ENCODE measurements at regions not wholly inside any gene's neighbourhood (a gene's known extent, or its start where the extent isn't known, plus 50 kb on each side); places are given as distances from the start of the nearest gene placed in this dataset.

- no TSS peak for BruUV-seq (replicated peaks)
- H4K5ac ChIP-seq (ENCODE audit: low read depth, low read length) = no peak overlapping the region
- no peaks in the 10 kb centered on the region for H3K27me3 ChIP-seq (ENCODE audit: control insufficient read depth, insufficient read depth, low read length)
- H4K20me1 ChIP-seq (ENCODE audit: insufficient read depth, low read length) = no peaks in the 10 kb centered on the region
- DNase-seq (no peak), ATAC-seq (ENCODE audit: low read depth) (no peak)
- dilution Hi-C loops (cut with HindIII; ENCODE audit: low sequenced_read_pairs, unreplicated experiment) (no loop called here), intact Hi-C loops (cut with micrococcal nuclease) (no loop called here), in situ Hi-C loops (cut with MboI; ENCODE audit: low sequenced_read_pairs) (no loop called here)
- H3K56ac ChIP-seq (ENCODE audit: extremely low read depth, insufficient read depth, low read length) = no peak overlapping the region
- no peak overlapping the region for H3K9ac ChIP-seq (ENCODE audit: low read depth, low read length)
- no peaks in the 10 kb centered on the region for H3K9me1 ChIP-seq (ENCODE audit: insufficient read depth, low read length)
- no peak overlapping the region for H3K4me3 ChIP-seq (ENCODE audit: insufficient read depth, low read depth, low read length)
- no peaks in the 10 kb centered on the region for H3K36me3 ChIP-seq (ENCODE audit: control insufficient read depth, insufficient read depth, low read length)
- H3K23ac ChIP-seq (ENCODE audit: low read depth, low read length) = no peak overlapping the region
- ChIA-PET CTCF (no interaction called here), POLR2A (ENCODE audit: unreplicated experiment) (no interaction called here)
- H2AFZ ChIP-seq (replicated peaks; ENCODE audit: low read length, poor library complexity) = no peak overlapping the region
- no peak overlapping the region for H3K18ac ChIP-seq (ENCODE audit: low read depth, low read length)
- no peak overlapping the region for H2BK120ac ChIP-seq (ENCODE audit: low read depth, low read length)
- TF ChIP-seq CHD1 (IDR thresholded peaks at IDR 0.05; ENCODE audit: low read depth, low read length) = no peak
- TF ChIP-seq ELK1 (IDR thresholded peaks at IDR 0.05; ENCODE audit: borderline replicate concordance, low read depth, low read length) = no peak
- TF ChIP-seq POLR2A (IDR thresholded peaks at IDR 0.05; ENCODE audit: low read depth, low read length) = no peak
- no peak overlapping the region for H3K27ac ChIP-seq (ENCODE audit: insufficient read depth, low read length)
- no peak overlapping the region for H2AK9ac ChIP-seq (replicated peaks; ENCODE audit: low read depth, low read length, poor library complexity)
- no peaks in the 10 kb centered on the region for H3K9me3 ChIP-seq (ENCODE audit: control insufficient read depth, insufficient read depth, low read length)
- H2BK20ac ChIP-seq (ENCODE audit: low read depth, low read length) = no peak overlapping the region
- no peak overlapping the region for H3K14ac ChIP-seq (replicated peaks; ENCODE audit: low read depth, low read length)
- no peak overlapping the region for H3K4me2 ChIP-seq (ENCODE audit: low read depth, low read length)
- H2AK5ac ChIP-seq (ENCODE audit: low read depth, low read length) = no peak overlapping the region
- no peaks in the 10 kb centered on the region for H3K4me1 ChIP-seq (ENCODE audit: control insufficient read depth, insufficient read depth, low read length)
- no peak overlapping the region for H3K4ac ChIP-seq (ENCODE audit: low read depth, low read length)
- no peak overlapping the region for H4K8ac ChIP-seq (ENCODE audit: low read depth in 2 of 2, low read length in 2 of 2)
- no peak overlapping the region for H2BK15ac ChIP-seq (ENCODE audit: low read depth, low read length)
- 27% methylated on average over 2 of the region's 4 CpGs; no CpG with 5 or more reads in 1 of the 2 experiments for WGBS, 2 experiments (ENCODE audit: extremely low coverage in 2 of 2, insufficient read length in 1 of 2)
- no peak overlapping the region for H2BK5ac ChIP-seq (ENCODE audit: low read depth, low read length, poor library complexity, severe bottlenecking)
- H4K91ac ChIP-seq (ENCODE audit: insufficient read depth, low read depth, low read length) = no peak overlapping the region
- no peaks in the 10 kb centered on the region for H3K79me1 ChIP-seq (ENCODE audit: low read depth in 1 of 2, low read length in 2 of 2)
Measured at GRCh38 chr1:157302724-157303123, 164.5 kb upstream of the ETV3 start.
